Activated naive CD8-positive, alpha-beta T cell treated with anti-CD3 and anti-CD28 coated beads, Interleukin-2, amount 50 U/mL, for 24 hours (primary cell): ENCODE measurements at regions not wholly inside any gene's neighbourhood (a gene's known extent, or its start where the extent isn't known, plus 50 kb on each side); places are given as distances from the start of the nearest gene placed in this dataset.
"Not testable (repeated sequence)": the region's sequence is repeated elsewhere in the genome, so short reads cannot be mapped to it uniquely, and the experiment has no call there.

Experiments
- ATAC-seq: fragments of 150-1000 bp; cut with Tn5 transposase; one replicate; pipeline ENCODE4 v1.10.0; 2021
- DNase-seq: peaks from one replicate; pipeline ENCODE4 v3.0.0; 2021
- H3K27ac Mint-ChIP-seq: one replicate; pipeline ENCODE4 v1.8.0; 2021; ENCODE audit warnings: mild to moderate bottlenecking, mixed read lengths
- H3K27me3 Mint-ChIP-seq: one replicate; pipeline ENCODE4 v1.8.0; 2021; ENCODE audit warnings: mixed read lengths
- H3K36me3 Mint-ChIP-seq: one replicate; pipeline ENCODE4 v1.8.0; 2021; ENCODE audit warnings: low read depth, mixed read lengths
- H3K4me1 Mint-ChIP-seq: one replicate; pipeline ENCODE4 v1.8.0; 2021; ENCODE audit warnings: mixed read lengths
- H3K4me3 Mint-ChIP-seq: one replicate; pipeline ENCODE4 v1.8.0; 2021; ENCODE audit warnings: mild to moderate bottlenecking, moderate library complexity, mixed read lengths
- H3K9me3 Mint-ChIP-seq: one replicate; pipeline ENCODE4 v1.8.0; 2021; ENCODE audit warnings: mixed read lengths

GRCh38 chr7:85376589-85376988 lies 189.7 kb upstream of the SEMA3D start:
- Mint-ChIP-seq H3K9me3 (peaks cover 4% of the 10 kb centered on the region), H3K4me1 (no peaks in the 10 kb centered on the region), H3K36me3 (no peaks in the 10 kb centered on the region), H3K27ac (no peak overlapping the region), H3K27me3 (no peaks in the 10 kb centered on the region), H3K4me3 (no peak overlapping the region)
- ATAC-seq (no peak), DNase-seq (no peak)

- Mint-ChIP-seq H3K9me3 (no peaks in the 10 kb centered on the region), H3K36me3 (no peaks in the 10 kb centered on the region), H3K27me3 (no peaks in the 10 kb centered on the region), H3K4me3 (no peak overlapping the region), H3K4me1 (no peaks in the 10 kb centered on the region), H3K27ac (no peak overlapping the region)
- no peak for DNase-seq
- ATAC-seq: no peak
These were observed 170.1 kb upstream of the SEMA3D start for GRCh38 chr7:85356916-85357315.

- no peaks in the 10 kb centered on the region for H3K36me3 Mint-ChIP-seq
- no peaks in the 10 kb centered on the region for H3K4me1 Mint-ChIP-seq
- no peak for ATAC-seq
- H3K9me3 Mint-ChIP-seq: peaks cover 8% of the 10 kb centered on the region
- no peak for DNase-seq
- H3K4me3 Mint-ChIP-seq: no peak overlapping the region
- no peak overlapping the region for H3K27ac Mint-ChIP-seq
- no peaks in the 10 kb centered on the region for H3K27me3 Mint-ChIP-seq
These were observed 156.6 kb upstream of the SEMA3D start for GRCh38 chr7:85343484-85343883.

- DNase-seq (no peak), ATAC-seq (no peak)
- no peak overlapping the region for H3K4me3 Mint-ChIP-seq
- H3K4me1 Mint-ChIP-seq: no peaks in the 10 kb centered on the region
- H3K27me3 Mint-ChIP-seq: no peaks in the 10 kb centered on the region
- no peak overlapping the region for H3K27ac Mint-ChIP-seq
- H3K36me3 Mint-ChIP-seq: no peaks in the 10 kb centered on the region
- peaks cover 8% of the 10 kb centered on the region for H3K9me3 Mint-ChIP-seq
These were observed 155.9 kb upstream of the SEMA3D start for GRCh38 chr7:85342781-85343180.

GRCh38 chr7:85341973-85342372 lies 155.1 kb upstream of the SEMA3D start:
- Mint-ChIP-seq H3K9me3 (peaks cover 8% of the 10 kb centered on the region), H3K4me1 (no peaks in the 10 kb centered on the region), H3K4me3 (no peak overlapping the region), H3K36me3 (no peaks in the 10 kb centered on the region), H3K27ac (no peak overlapping the region), H3K27me3 (no peaks in the 10 kb centered on the region)
- no peak for DNase-seq
- no peak for ATAC-seq

GRCh38 chr7:85341121-85341520 lies 154.3 kb upstream of the SEMA3D start:
- Mint-ChIP-seq H3K9me3 (peaks cover 8% of the 10 kb centered on the region), H3K27ac (no peak overlapping the region), H3K4me3 (no peak overlapping the region), H3K27me3 (no peaks in the 10 kb centered on the region), H3K36me3 (no peaks in the 10 kb centered on the region), H3K4me1 (no peaks in the 10 kb centered on the region)
- DNase-seq (no peak), ATAC-seq (no peak)

GRCh38 chr7:85336086-85336485 lies 149.2 kb upstream of the SEMA3D start:
- DNase-seq: no peak
- no peak overlapping the region for H3K4me3 Mint-ChIP-seq
- H3K9me3 Mint-ChIP-seq: peaks cover 8% of the 10 kb centered on the region
- H3K27me3 Mint-ChIP-seq: no peaks in the 10 kb centered on the region
- H3K4me1 Mint-ChIP-seq: no peaks in the 10 kb centered on the region
- H3K36me3 Mint-ChIP-seq: no peaks in the 10 kb centered on the region
- H3K27ac Mint-ChIP-seq: no peak overlapping the region
- no peak for ATAC-seq

- H3K27ac Mint-ChIP-seq, H3K36me3 Mint-ChIP-seq, ATAC-seq, H3K27me3 Mint-ChIP-seq, H3K4me1 Mint-ChIP-seq, H3K9me3 Mint-ChIP-seq, DNase-seq, H3K4me3 Mint-ChIP-seq: not testable (repeated sequence)
These were observed 148.3 kb upstream of the SEMA3D start for GRCh38 chr7:85335113-85335512.

- Mint-ChIP-seq H3K9me3 (no peaks in the 10 kb centered on the region), H3K4me1 (no peaks in the 10 kb centered on the region), H3K4me3 (no peak overlapping the region), H3K27ac (no peak overlapping the region), H3K27me3 (no peaks in the 10 kb centered on the region), H3K36me3 (no peaks in the 10 kb centered on the region)
- DNase-seq (no peak), ATAC-seq (no peak)
These were observed 141.7 kb upstream of the SEMA3D start for GRCh38 chr7:85328456-85328998.

GRCh38 chr7:85324145-85324799 lies 137.4 kb upstream of the SEMA3D start:
- no peak for ATAC-seq
- DNase-seq: no peak
- Mint-ChIP-seq H3K4me3 (no peak overlapping the region), H3K36me3 (no peaks in the 10 kb centered on the region), H3K27me3 (no peaks in the 10 kb centered on the region), H3K4me1 (no peaks in the 10 kb centered on the region), H3K27ac (no peak overlapping the region), H3K9me3 (peaks cover 8% of the 10 kb centered on the region)

GRCh38 chr7:85322252-85322651 lies 135.4 kb upstream of the SEMA3D start:
- no peak for DNase-seq
- Mint-ChIP-seq H3K4me1 (no peaks in the 10 kb centered on the region), H3K36me3 (no peaks in the 10 kb centered on the region), H3K27ac (no peak overlapping the region), H3K9me3 (peaks cover 12% of the 10 kb centered on the region), H3K4me3 (no peak overlapping the region), H3K27me3 (no peaks in the 10 kb centered on the region)
- no peak for ATAC-seq

GRCh38 chr7:85320699-85321476 lies 134.0 kb upstream of the SEMA3D start:
- Mint-ChIP-seq H3K9me3 (peaks cover 12% of the 10 kb centered on the region), H3K36me3 (no peaks in the 10 kb centered on the region), H3K4me1 (no peaks in the 10 kb centered on the region), H3K4me3 (no peak overlapping the region), H3K27ac (no peak overlapping the region), H3K27me3 (no peaks in the 10 kb centered on the region)
- DNase-seq (no peak), ATAC-seq (no peak)

- ATAC-seq: no peak
- Mint-ChIP-seq H3K27ac (no peak overlapping the region), H3K4me1 (no peaks in the 10 kb centered on the region), H3K4me3 (no peak overlapping the region), H3K36me3 (no peaks in the 10 kb centered on the region), H3K9me3 (peaks cover 4% of the 10 kb centered on the region), H3K27me3 (no peaks in the 10 kb centered on the region)
- DNase-seq: no peak
These were observed 129.6 kb upstream of the SEMA3D start for GRCh38 chr7:85316489-85316888.

GRCh38 chr7:85310301-85310700 lies 123.4 kb upstream of the SEMA3D start:
- Mint-ChIP-seq H3K27me3 (no peaks in the 10 kb centered on the region), H3K4me3 (no peak overlapping the region), H3K36me3 (no peaks in the 10 kb centered on the region)

GRCh38 chr7:85306115-85306514 lies 119.3 kb upstream of the SEMA3D start:
- no peaks in the 10 kb centered on the region for H3K4me1 Mint-ChIP-seq
- H3K4me3 Mint-ChIP-seq: no peak overlapping the region
- ATAC-seq (no peak), DNase-seq (no peak)
- no peaks in the 10 kb centered on the region for H3K27me3 Mint-ChIP-seq
- no peaks in the 10 kb centered on the region for H3K36me3 Mint-ChIP-seq
- no peak overlapping the region for H3K27ac Mint-ChIP-seq
- no peaks in the 10 kb centered on the region for H3K9me3 Mint-ChIP-seq

More at GRCh38 chr7:85310301-85310700, 123.4 kb upstream of the SEMA3D start:
- ATAC-seq (no peak), DNase-seq (no peak)
- Mint-ChIP-seq H3K4me1 (no peaks in the 10 kb centered on the region), H3K27ac (no peak overlapping the region), H3K9me3 (no peaks in the 10 kb centered on the region)
